HG02943 (cell line): ENCODE measurements at regions not wholly inside any gene's neighbourhood (a gene's known extent, or its start where the extent isn't known, plus 50 kb on each side); places are given as distances from the start of the nearest gene placed in this dataset.

Experiments used
- ATAC-seq: cut with Tn5 transposase; IDR thresholded peaks from one replicate; pipeline ENCODE4 v1.9.1; 2021; ENCODE audit warnings: mild to moderate bottlenecking, low read depth, moderate library complexity; ENCODE audit not compliant: unreplicated experiment

- ATAC-seq, result no peak
These were observed 312.9 kb downstream of the DEPDC1B start for GRCh38 chr5:60387051-60387440.

DNA sequence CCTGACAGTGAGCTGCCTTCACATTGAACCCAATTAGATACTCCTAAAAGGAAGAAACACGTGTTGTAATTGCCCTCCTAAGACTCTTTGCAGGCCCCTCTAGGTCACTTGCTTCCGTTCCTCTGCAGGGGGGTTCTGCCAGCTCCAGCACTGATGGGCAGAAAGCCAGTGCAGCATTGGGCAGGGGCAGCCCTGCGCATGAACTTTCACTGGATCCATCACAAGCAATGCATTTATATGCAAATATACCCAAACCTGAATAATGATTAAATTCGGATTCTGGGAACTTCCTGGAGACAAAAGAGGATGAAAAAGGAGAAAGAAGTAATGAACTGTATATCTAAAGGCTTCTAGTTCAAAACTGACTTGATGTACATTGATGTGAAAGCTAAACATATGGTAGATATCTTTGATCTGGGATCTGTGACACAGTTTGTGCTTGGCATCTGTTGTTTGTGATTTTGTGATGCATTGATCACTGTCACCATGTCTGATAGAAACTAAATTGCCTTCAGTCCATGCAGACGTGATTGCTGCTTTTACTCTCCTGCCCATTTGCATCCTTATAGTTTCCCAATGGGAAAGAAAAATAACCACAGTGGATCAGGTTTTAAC, 313.4 kb downstream of the DEPDC1B start:
- ATAC-seq, result no peak

- no peak for ATAC-seq
These were observed 317.2 kb downstream of the DEPDC1B start for GRCh38 chr5:60382716-60383115.

DNA sequence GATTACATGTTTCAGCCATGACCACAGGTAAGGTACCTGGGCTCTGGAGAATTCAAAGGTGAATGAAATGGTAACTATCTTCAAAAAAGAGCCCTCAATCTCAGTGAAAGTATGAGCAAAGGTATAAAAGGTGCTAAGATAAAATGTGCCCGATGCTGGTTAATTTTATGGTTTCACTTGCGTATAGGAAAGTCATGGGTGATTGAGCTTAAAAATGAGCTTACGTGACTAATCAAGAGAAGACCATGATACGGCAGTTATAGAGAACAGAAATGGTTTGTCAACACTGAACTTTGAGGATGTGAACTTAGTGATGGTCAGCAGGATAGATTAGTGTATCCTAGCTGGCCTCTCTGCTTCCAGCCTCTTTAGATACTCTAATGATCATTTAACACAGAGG, 320.1 kb downstream of the DEPDC1B start:
- ATAC-seq, result no peak

- no peak for ATAC-seq
These were observed 322.1 kb downstream of the DEPDC1B start for GRCh38 chr5:60377826-60378225.

DNA sequence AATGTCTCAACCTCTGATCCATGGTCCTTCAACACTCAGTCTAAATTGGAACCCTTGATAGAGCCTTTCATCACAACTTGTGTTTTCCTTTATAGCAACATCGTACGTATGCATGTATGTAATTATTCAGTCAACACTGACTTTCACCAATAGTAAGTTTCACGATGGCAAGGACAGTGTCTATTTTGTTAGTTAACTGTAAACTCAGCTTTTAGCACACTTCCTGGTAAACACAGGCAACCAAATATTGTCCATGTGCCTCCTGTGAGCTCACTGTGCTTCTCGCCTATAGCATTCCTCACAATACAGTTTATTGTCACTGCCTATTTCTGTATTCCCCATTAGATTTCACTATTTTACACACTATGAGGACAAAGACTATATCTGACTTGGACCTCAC, 323.1 kb downstream of the DEPDC1B start:
- no peak for ATAC-seq

DNA sequence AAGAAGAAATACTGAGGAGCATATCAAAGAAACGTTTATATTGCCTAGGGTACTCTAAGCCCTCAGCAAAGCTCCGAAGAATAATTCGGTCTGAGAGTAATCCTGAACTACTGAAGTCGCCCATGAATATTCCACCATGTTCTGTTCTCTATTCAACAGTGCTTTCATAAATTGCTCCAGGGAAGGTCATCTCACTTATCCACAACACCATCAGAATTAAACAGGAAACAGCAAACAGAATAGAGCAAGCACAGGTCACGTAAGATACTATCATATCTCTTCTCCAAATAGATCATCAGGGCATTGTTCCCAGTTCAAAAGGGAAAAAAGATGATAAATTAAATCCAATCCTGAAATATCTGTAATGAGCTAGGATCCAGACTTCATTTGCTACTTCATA, 325.6 kb downstream of the DEPDC1B start:
- no peak for ATAC-seq

DNA sequence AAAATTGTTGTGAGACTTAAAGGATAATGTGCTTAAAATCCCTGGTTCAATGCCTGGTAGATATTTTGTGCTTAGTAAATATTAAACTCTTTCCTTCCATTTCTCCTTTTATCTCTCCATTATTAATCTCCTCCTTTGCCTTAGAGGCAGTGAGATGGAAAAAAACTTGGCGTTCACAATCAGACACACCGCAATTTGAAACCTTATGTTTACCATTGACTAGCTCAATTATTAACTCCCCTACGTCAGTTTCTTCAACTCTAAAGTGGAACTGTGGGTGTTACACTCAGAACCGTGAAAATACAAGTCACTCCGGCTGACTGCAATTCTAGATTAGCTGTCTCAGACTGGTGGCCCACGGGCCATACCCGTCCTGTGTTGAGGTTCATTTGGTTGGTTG, 327.2 kb downstream of the DEPDC1B start:
- ATAC-seq, result no peak

DNA sequence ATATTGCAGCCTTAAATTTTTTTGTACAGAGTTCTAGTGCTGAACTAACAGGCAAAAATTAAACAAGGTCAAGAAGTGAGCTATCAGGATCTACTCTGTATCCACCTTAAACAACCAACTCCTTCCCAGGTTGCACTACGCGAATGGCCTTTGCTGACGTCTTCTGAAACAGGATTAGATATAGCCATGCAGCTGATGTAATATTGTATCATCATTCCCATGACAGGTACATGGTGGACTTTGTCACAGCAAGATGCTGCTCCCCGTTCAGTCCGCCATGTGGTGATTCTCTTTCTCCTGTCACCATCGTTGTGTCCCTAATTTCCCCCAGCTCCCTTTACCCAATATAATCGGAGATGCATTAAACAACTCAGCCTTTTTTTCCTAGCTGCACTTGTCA, 328.9 kb downstream of the DEPDC1B start:
- no peak for ATAC-seq

DNA sequence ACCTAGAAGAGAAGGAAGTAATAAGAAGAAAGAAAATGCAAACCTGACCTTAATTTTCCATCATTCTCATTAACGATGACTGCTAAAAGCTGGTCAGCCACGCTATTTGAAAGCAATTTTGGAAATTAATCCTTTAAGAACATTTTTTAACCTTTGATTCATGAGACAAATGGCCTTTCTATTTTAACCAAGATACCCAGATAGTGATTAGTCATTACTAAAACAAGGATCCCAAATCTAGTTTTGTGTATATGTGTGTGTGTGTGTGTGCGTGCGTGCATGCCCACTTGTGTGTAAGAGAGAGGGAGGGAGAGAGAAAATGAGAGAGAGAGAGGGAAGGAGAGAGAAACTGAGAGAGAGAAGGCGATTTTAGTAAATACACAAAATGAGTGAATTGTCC, 329.5 kb downstream of the DEPDC1B start:
- no peak for ATAC-seq

DNA sequence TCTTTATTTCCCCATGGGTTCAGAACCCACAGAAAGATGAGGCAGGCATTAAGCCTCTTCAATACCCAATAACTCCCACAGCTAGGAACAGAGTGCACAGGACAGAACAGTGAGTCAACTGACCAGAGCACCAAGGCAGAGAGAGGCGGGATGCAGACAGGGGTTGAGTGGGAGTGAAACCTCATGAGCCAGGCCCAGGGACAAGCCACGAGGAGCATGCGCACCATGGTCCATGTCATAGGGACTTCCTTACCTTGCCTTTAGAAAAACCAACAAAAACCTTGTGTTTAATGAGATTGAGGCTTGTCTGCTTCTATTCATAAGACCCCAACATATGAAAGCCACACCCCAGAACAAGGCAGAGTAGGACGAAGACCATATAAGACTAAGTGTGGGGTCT, 330.6 kb downstream of the DEPDC1B start:
- no peak for ATAC-seq

DNA sequence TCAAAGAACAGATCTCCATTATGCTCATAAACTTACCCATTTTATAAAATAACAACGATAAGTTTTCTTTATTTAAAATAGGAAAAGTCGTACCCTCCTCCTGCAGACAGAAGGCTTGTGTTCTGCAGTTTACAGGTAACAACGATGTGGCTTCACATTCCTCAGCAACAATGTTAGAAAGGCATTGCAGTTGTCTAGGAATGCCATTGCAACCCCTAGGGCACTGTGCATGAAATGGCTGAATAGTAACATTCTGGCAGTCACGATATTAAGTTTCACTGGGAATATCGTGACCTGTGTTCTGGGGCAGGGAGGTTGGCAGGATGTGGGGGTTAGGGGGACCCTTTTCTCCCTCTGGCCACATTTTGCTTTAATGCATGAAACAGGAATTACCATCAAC, 331.9 kb downstream of the DEPDC1B start:
- ATAC-seq, result no peak

- ATAC-seq, result no peak
These were observed 333.5 kb downstream of the DEPDC1B start for GRCh38 chr5:60366489-60366888.

DNA sequence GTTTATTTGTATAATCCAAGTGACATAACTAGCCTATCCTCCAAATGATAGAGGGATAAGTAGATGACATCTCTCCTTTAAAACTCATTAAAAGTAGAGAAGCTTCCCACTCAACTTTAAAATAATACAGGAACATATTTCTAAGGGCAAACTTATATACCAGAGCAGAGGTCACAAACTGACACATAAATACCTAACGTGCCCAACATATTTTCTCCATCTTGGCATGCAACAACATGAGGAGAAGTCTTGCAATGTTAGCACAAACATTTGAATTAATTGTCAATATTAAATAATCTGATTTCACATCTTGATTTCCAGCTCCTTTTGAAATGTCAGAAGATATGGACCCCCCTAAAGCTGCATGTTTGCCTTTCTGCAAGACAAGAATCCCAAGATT, 335.0 kb downstream of the DEPDC1B start:
- ATAC-seq, result no peak

GRCh38 chr5:60362158-60362557, 337.8 kb downstream of the DEPDC1B start:
- no peak for ATAC-seq

- ATAC-seq, result no peak
These were observed 339.6 kb downstream of the DEPDC1B start for GRCh38 chr5:60360355-60360754.

GRCh38 chr5:60357302-60357701, 342.7 kb downstream of the DEPDC1B start:
- ATAC-seq, result no peak

- no peak for ATAC-seq
These were observed 343.2 kb downstream of the DEPDC1B start for GRCh38 chr5:60356745-60357144.

GRCh38 chr5:60355181-60355580, 344.8 kb downstream of the DEPDC1B start:
- no peak for ATAC-seq

GRCh38 chr5:60354311-60354710, 345.7 kb downstream of the DEPDC1B start:
- ATAC-seq, result no peak

DNA sequence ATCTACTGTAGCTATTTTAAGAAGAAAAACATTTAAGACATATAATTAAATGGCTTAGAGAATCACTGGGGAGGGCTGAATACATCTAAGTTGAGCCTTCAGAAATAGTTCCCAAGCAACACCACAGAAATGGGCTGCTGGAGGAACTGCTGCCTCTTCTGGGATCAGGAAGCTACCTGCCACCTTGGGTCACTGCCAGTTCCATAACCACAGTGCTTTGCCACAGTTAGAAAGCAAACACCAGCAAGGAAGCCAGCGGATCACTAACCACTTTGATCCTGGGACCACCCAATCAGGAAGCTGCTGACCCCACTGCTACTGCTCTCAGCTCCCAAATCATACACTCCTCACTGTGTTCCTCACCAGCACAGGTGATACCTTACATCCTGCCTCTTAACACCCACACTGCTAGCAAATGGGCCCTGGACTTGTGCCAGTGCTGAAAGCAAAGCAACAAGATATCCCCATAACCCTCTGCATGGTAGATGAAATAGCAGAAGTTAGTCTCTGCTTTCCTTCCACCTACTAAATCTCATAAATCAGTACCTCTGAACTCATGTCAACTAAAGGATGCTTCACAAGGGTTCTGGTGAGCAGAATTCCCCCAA, 346.9 kb downstream of the DEPDC1B start:
- ATAC-seq, result no peak

DNA sequence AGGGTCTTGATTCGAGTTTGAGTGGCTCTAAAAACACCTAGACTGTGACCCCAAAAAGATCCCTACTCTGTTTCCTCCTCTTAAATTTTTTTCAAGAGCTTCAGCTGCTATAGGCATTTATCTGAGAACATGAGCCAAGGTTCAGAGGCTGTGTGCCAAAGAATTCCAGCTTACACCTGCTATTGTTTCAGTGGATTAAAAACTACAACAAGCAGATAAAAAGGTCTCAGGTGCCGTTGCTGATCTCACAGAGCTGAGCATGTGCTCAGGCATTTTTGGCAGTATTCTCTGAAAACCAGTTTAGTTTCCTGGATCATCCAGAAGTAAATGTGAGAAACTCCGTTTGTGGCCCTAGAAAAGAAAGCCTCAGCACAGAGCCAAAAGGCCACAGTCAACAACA, 349.2 kb downstream of the DEPDC1B start:
- ATAC-seq, result no peak
